ENCODE measurements at regions not wholly inside any gene's neighbourhood (a gene's known extent, or its start where the extent isn't known, plus 50 kb on each side); places are given as distances from the start of the nearest gene placed in this dataset.
A peak's percentile ranks its signal among the peaks of the same experiment; 100 is the strongest.
"Not testable (repeated sequence)": the region's sequence is repeated elsewhere in the genome, so short reads cannot be mapped to it uniquely, and the experiment has no call there.

DNA sequence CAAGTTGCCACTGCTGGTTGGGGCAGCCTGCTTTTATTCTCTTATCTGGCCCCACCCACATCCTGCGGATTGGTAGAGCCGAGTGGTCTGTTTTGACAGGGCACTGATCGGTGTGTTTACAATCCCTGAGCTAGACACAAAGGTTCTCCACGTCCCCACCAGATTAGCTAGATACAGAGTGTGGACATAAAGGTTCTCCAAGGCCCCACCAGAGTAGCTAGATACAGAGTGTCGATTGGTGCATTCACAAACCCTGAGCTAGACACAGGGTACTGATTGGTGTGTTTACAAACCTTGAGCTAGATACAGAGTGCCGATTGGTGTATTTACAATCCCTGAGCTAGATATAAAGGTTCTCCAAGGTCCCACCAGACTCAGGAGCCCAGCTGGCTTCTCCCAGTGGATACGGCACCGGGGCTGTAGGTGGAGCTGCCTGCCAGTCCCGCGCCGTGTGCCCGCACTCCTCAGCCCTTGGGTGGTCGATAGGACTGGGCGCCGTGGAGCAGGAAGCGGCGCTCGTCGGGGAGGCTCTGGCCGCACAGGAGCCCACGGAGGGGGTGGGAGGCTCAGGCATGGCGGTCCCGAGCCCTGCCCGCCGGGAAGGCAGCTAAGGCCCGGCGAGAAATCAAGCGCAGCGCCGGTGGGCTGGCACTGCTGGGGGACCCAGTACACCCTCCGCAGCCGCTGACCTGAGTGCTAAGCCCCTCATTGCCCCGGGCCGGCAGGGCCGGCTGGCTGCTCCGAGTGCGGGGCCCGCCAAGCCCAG lies 157.8 kb upstream of the PPP1R3A start:
- not testable (repeated sequence) for DNase-seq

DNA sequence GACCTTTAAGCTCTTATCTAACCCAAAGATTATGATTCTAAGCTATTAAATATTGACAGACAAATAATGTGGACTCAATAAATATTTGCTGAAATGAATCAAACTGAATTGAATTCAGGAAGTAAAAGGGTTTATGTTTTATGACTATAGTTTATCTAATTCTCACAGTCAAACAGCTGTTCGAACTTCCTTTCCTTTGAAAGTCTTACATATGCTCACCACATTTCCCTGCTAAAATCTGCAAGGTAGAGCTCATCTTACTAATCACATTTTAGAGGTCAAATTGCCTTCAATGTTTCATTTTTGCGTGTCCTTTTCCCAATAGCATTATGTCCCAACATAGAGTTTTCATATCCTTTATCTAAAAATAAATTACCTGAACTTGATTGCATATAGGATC lies 154.9 kb upstream of the PPP1R3A start:
- no peak for DNase-seq

GRCh38 chr7:114070246-114070645 lies 151.4 kb upstream of the PPP1R3A start:
- DNase-seq, result no peak

- DNase-seq, result no peak
Measured at GRCh38 chr7:114062810-114063209, 144.0 kb upstream of the PPP1R3A start.

GRCh38 chr7:114051871-114052331 lies 133.1 kb upstream of the PPP1R3A start:
- no peak for DNase-seq

- no peak for DNase-seq
Measured at GRCh38 chr7:114050571-114050970, 131.8 kb upstream of the PPP1R3A start.

GRCh38 chr7:114048386-114049235 lies 129.8 kb upstream of the PPP1R3A start:
- no peak for DNase-seq

DNA sequence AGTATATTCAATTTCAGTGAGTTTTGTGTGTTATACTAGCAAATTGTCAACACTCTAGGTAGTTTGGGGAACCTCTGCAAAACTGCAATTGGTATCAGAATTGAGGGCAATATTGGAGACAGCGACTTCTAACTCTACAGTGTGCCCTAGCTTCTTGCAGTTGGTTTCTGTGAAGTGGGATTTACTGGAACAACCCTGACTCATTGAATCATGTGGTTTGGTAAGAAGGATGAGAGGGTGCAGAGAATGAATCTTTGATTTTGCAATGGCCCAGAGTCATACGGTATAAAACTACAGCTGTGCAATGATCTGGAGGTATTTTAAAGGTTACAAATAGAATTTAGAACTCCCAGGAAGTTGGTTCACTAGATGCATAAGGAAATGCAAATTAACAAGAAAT lies 129.1 kb upstream of the PPP1R3A start:
- DNase-seq, result no peak

DNA sequence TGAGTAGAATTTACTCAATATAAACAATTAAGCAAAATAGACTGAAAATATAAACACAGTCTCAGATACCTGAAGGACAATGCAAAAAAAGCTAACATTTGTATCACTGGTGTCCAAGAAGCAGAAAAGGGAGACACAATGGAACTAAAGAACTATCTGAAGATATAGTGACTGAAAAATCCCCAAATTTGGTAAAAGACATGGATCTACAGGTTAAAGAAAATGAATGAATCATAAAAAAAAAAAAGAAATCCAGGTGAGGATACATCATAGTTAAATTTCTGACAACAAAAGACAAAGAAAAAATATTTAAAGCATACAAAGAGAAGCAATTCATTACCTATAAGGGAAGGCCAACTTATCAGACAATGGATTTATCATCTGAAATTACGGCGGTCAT lies 114.7 kb upstream of the PPP1R3A start:
- no peak for DNase-seq

- DNase-seq, result peak; percentile 19 to 79
Measured at GRCh38 chr7:114026486-114027089, 107.8 kb upstream of the PPP1R3A start.

DNA sequence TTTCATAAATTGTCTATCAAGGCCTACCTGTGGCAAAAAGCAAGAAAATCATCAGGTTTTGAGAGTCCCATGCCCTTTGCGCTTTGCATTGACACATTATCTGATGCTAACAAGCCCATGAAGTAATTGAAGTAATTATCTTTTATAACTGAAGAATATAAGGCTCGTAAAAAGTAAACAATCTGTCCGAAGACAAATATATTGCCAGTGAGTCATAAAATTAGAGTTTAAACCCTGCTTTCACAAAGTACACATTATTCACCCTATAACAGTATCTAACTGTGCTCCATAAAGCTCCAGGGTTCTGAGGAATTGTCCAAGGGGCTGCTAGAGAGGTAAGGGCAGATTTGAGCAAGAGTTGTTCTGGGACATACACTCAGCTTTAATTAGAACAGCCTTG lies 102.3 kb upstream of the PPP1R3A start:
- no peak for DNase-seq

GRCh38 chr7:114008696-114009095 lies 89.9 kb upstream of the PPP1R3A start:
- no peak for DNase-seq

- no peak for DNase-seq
Measured at GRCh38 chr7:114007386-114007785, 88.6 kb upstream of the PPP1R3A start.

DNA sequence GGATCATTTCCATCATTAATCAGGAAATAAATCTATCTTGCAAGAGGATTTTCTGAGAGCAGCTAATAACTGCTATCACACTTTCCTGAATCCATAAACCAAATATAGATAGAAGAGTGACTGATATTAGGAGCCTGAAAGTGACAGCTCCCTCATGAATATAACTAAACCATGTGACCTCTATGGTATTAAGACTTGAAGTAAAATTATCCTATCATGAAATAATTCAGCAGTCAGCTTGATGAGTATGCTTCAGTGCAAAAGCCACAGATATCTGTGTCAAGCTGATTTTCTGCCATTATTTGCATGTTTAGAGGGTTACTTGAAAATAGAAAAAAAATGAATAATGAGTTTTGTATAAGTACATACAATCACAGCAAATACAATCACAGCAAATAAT lies 80.1 kb upstream of the PPP1R3A start:
- no peak for DNase-seq

GRCh38 chr7:113996405-113996804 lies 77.6 kb upstream of the PPP1R3A start:
- no peak for DNase-seq

- no peak for DNase-seq
Measured at GRCh38 chr7:113986216-113986615, 67.4 kb upstream of the PPP1R3A start.

- no peak for DNase-seq
Measured at GRCh38 chr7:113976508-113976907, 57.7 kb upstream of the PPP1R3A start.

DNA sequence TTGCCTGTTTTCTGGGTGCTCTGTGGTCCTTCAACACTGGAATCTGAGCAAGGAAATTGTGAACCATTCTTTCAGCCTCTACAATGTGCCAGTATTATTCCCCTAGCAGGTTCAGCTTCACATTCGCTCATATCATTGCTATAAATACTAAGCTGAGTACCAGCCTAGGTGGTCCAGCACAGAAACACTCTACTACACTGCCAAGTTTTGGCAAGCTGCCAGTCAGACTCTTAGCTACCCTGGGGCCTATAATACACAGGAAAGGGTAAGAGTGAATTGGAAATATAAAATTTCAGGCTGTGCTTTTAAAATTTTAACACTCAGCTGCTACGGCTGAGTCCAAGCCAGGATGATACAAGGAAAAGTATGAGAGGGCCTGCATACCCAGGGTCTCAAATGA lies 49.9 kb upstream of the PPP1R3A start:
- DNase-seq, result no peak

Data from NCI-H1930 (cell line).